Smooth muscle cell (in vitro differentiated cells): ENCODE measurements at regions not wholly inside any gene's neighbourhood (a gene's known extent, or its start where the extent isn't known, plus 50 kb on each side); places are given as distances from the start of the nearest gene placed in this dataset.

Source experiments
- DNase-seq: peaks from one replicate; lab custom pipeline; 2025; ENCODE audit not compliant: unreplicated experiment; lab: John Stamatoyannopoulos, UW
- H2AFZ ChIP-seq: fragments of 200-600 bp; sonication (generic); 2 replicates; pipeline ENCODE4 v1.6.0; 2016; ENCODE audit warnings: antibody characterized with exemption, low read depth, mild to moderate bottlenecking
- H3F3A ChIP-seq: fragments of 200-600 bp; sonication (generic); 2 replicates; pipeline ENCODE4 v1.6.0; 2017; ENCODE audit warnings: antibody characterized with exemption, low read depth
- H3K27ac ChIP-seq: fragments of 200-600 bp; sonication (generic); 2 replicates; pipeline ENCODE4 v1.5.1; 2016; ENCODE audit warnings: low read depth, mild to moderate bottlenecking
- H3K27me3 ChIP-seq: fragments of 200-600 bp; sonication (generic); 2 replicates; pipeline ENCODE4 v1.6.1; 2016; ENCODE audit warnings: low read depth, mild to moderate bottlenecking
- H3K36me3 ChIP-seq: fragments of 200-600 bp; sonication (generic); 2 replicates; pipeline ENCODE4 v1.5.1; 2016; ENCODE audit warnings: low read depth
- H3K4me1 ChIP-seq: fragments of 200-600 bp; sonication (generic); 2 replicates; pipeline ENCODE4 v1.5.1; 2016; ENCODE audit warnings: low read depth
- H3K4me2 ChIP-seq: fragments of 200-600 bp; sonication (generic); 2 replicates; pipeline ENCODE4 v1.6.0; 2016; ENCODE audit warnings: mild to moderate bottlenecking
- H3K4me3 ChIP-seq: fragments of 200-600 bp; sonication (generic); 2 replicates; pipeline ENCODE4 v1.5.1; 2016; ENCODE audit warnings: mild to moderate bottlenecking
- H3K79me2 ChIP-seq: fragments of 200-600 bp; sonication (generic); 2 replicates; pipeline ENCODE4 v1.6.0; 2016; ENCODE audit warnings: low read depth, mild to moderate bottlenecking
- H3K9ac ChIP-seq: fragments of 200-600 bp; sonication (generic); 2 replicates; pipeline ENCODE4 v1.6.0; 2016; ENCODE audit warnings: low read depth
- H3K9me3 ChIP-seq: fragments of 200-600 bp; sonication (generic); replicated peaks from 2 replicates; pipeline ENCODE4 v1.5.1; 2016; ENCODE audit warnings: low read depth
- H4K20me1 ChIP-seq: fragments of 200-600 bp; sonication (generic); 2 replicates; pipeline ENCODE4 v1.6.0; 2016; ENCODE audit warnings: low read depth
- WGBS: methylation state at CpG from one replicate; pipeline ENCODE4 v1.1.7; 2016; ENCODE audit warnings: low lambda C conversion rate; 5-methylcytosine and 5-hydroxymethylcytosine counted together
- TF ChIP-seq, protein P1 (sequence below): fragments of 200-600 bp; sonication (generic); IDR thresholded peaks from 2 replicates; pipeline ENCODE4 v1.5.1; 2017; ENCODE audit warnings: borderline replicate concordance, mild to moderate bottlenecking, antibody characterized with exemption; ENCODE audit not compliant: insufficient read depth, poor library complexity, severe bottlenecking

GRCh38 chr7:124679586-124680225 lies 85.9 kb downstream of the GPR37 start:
- H3K4me2 ChIP-seq: no peak overlapping the region
- H3K27me3 ChIP-seq: no peaks in the 10 kb centered on the region
- no peak overlapping the region for H3K9ac ChIP-seq
- TF ChIP-seq, protein P1, sequence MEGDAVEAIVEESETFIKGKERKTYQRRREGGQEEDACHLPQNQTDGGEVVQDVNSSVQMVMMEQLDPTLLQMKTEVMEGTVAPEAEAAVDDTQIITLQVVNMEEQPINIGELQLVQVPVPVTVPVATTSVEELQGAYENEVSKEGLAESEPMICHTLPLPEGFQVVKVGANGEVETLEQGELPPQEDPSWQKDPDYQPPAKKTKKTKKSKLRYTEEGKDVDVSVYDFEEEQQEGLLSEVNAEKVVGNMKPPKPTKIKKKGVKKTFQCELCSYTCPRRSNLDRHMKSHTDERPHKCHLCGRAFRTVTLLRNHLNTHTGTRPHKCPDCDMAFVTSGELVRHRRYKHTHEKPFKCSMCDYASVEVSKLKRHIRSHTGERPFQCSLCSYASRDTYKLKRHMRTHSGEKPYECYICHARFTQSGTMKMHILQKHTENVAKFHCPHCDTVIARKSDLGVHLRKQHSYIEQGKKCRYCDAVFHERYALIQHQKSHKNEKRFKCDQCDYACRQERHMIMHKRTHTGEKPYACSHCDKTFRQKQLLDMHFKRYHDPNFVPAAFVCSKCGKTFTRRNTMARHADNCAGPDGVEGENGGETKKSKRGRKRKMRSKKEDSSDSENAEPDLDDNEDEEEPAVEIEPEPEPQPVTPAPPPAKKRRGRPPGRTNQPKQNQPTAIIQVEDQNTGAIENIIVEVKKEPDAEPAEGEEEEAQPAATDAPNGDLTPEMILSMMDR: no peak
- H2AFZ ChIP-seq: no peak overlapping the region
- no peak overlapping the region for H3K4me3 ChIP-seq
- no peaks in the 10 kb centered on the region for H4K20me1 ChIP-seq
- H3K36me3 ChIP-seq: no peaks in the 10 kb centered on the region
- WGBS: 60% methylated on average over 8 of the region's 8 CpGs
- H3F3A ChIP-seq: no peaks in the 10 kb centered on the region
- H3K9me3 ChIP-seq: no peaks in the 10 kb centered on the region
- no peak for DNase-seq
- H3K79me2 ChIP-seq: no peaks in the 10 kb centered on the region
- no peaks in the 10 kb centered on the region for H3K4me1 ChIP-seq
- no peak overlapping the region for H3K27ac ChIP-seq

- WGBS: 79% methylated on average over 2 of the region's 2 CpGs
- Histone ChIP-seq H3K4me1 (no peaks in the 10 kb centered on the region), H3F3A (no peaks in the 10 kb centered on the region), H3K36me3 (no peaks in the 10 kb centered on the region), H3K4me2 (no peak overlapping the region), H3K4me3 (no peak overlapping the region), H3K27ac (no peak overlapping the region), H3K9me3 (no peaks in the 10 kb centered on the region), H3K9ac (no peak overlapping the region), H3K79me2 (no peaks in the 10 kb centered on the region), H3K27me3 (no peaks in the 10 kb centered on the region), H2AFZ (no peak overlapping the region), H4K20me1 (no peaks in the 10 kb centered on the region)
- no peak for DNase-seq
- TF ChIP-seq, protein P1: no peak
These were observed 86.4 kb downstream of the GPR37 start for GRCh38 chr7:124679146-124679545.

- H3K9me3 ChIP-seq: no peaks in the 10 kb centered on the region
- no peaks in the 10 kb centered on the region for H4K20me1 ChIP-seq
- H3K9ac ChIP-seq: no peak overlapping the region
- H3K4me1 ChIP-seq: no peaks in the 10 kb centered on the region
- H3K36me3 ChIP-seq: no peaks in the 10 kb centered on the region
- no peak for DNase-seq
- H3K27me3 ChIP-seq: no peaks in the 10 kb centered on the region
- H2AFZ ChIP-seq: no peak overlapping the region
- TF ChIP-seq, protein P1: no peak
- no peak overlapping the region for H3K4me2 ChIP-seq
- no peaks in the 10 kb centered on the region for H3F3A ChIP-seq
- no peak overlapping the region for H3K4me3 ChIP-seq
- 88% methylated on average over 1 of the region's 1 CpG for WGBS
- no peak overlapping the region for H3K27ac ChIP-seq
- no peaks in the 10 kb centered on the region for H3K79me2 ChIP-seq
These were observed 91.1 kb downstream of the GPR37 start for GRCh38 chr7:124674451-124674850.

GRCh38 chr7:124672011-124672410 lies 93.6 kb downstream of the GPR37 start:
- WGBS: 67% methylated on average over 1 of the region's 1 CpG
- H3K9me3 ChIP-seq: no peaks in the 10 kb centered on the region
- no peaks in the 10 kb centered on the region for H4K20me1 ChIP-seq
- no peak overlapping the region for H3K9ac ChIP-seq
- H3K79me2 ChIP-seq: no peaks in the 10 kb centered on the region
- H3K4me1 ChIP-seq: no peaks in the 10 kb centered on the region
- no peak overlapping the region for H3K4me3 ChIP-seq
- DNase-seq: no peak
- TF ChIP-seq, protein P1: no peak
- no peaks in the 10 kb centered on the region for H3K36me3 ChIP-seq
- H3K4me2 ChIP-seq: no peak overlapping the region
- no peaks in the 10 kb centered on the region for H3F3A ChIP-seq
- H3K27me3 ChIP-seq: no peaks in the 10 kb centered on the region
- H2AFZ ChIP-seq: no peak overlapping the region
- H3K27ac ChIP-seq: no peak overlapping the region
